ENCODE measurements at regions not wholly inside any gene's neighbourhood (a gene's known extent, or its start where the extent isn't known, plus 50 kb on each side); places are given as distances from the start of the nearest gene placed in this dataset.

- H3K36me3 ChIP-seq (replicated peaks): no peaks in the 10 kb centered on the region
- no peaks in the 10 kb centered on the region; the same call in 1 of the 2 replicates for H3K9me3 ChIP-seq
- no peak for DNase-seq (ENCODE audit: low spot score in 2 of 2)
- H3K4me1 ChIP-seq: no peaks in the 10 kb centered on the region
- no peak overlapping the region for H3K4me3 ChIP-seq
- in situ Hi-C loops (cut with MboI; ENCODE audit: low sequenced_read_pairs): no loop called here
- H3K27me3 ChIP-seq (ENCODE audit: low read depth): no peaks in the 10 kb centered on the region
Observed at GRCh38 chr11:41849250-41849649, 389.8 kb upstream of the LRRC4C start.

GRCh38 chr11:41851743-41852142 lies 392.3 kb upstream of the LRRC4C start:
- H3K4me3 ChIP-seq: no peak overlapping the region
- no peaks in the 10 kb centered on the region for H3K4me1 ChIP-seq
- no peaks in the 10 kb centered on the region; the same call in 1 of the 2 replicates for H3K9me3 ChIP-seq
- H3K27me3 ChIP-seq (ENCODE audit: low read depth): no peaks in the 10 kb centered on the region
- in situ Hi-C loops (cut with MboI; ENCODE audit: low sequenced_read_pairs): no loop called here
- no peaks in the 10 kb centered on the region for H3K36me3 ChIP-seq (replicated peaks)
- DNase-seq (ENCODE audit: low spot score in 2 of 2): no peak

- Histone ChIP-seq H3K9me3 (no peaks in the 10 kb centered on the region), H3K36me3 (replicated peaks) (no peaks in the 10 kb centered on the region), H3K4me3 (no peak overlapping the region), H3K27me3 (ENCODE audit: low read depth) (no peaks in the 10 kb centered on the region), H3K4me1 (no peaks in the 10 kb centered on the region)
- in situ Hi-C loops (cut with MboI; ENCODE audit: low sequenced_read_pairs): no loop called here
- no peak for DNase-seq (ENCODE audit: low spot score in 2 of 2)
Observed at GRCh38 chr11:41861838-41862237, 402.4 kb upstream of the LRRC4C start.

- in situ Hi-C loops (cut with MboI; ENCODE audit: low sequenced_read_pairs): no loop called here
- no peaks in the 10 kb centered on the region for H3K4me1 ChIP-seq
- H3K4me3 ChIP-seq: no peak overlapping the region
- no peaks in the 10 kb centered on the region for H3K36me3 ChIP-seq (replicated peaks)
- no peak for DNase-seq (ENCODE audit: low spot score in 2 of 2)
- no peaks in the 10 kb centered on the region for H3K27me3 ChIP-seq (ENCODE audit: low read depth)
- no peaks in the 10 kb centered on the region for H3K9me3 ChIP-seq
Observed at GRCh38 chr11:41866525-41866924, 407.1 kb upstream of the LRRC4C start.

GRCh38 chr11:41868606-41869005 lies 409.2 kb upstream of the LRRC4C start:
- no peak for DNase-seq (ENCODE audit: low spot score in 2 of 2)
- no peaks in the 10 kb centered on the region for H3K36me3 ChIP-seq (replicated peaks)
- in situ Hi-C loops (cut with MboI; ENCODE audit: low sequenced_read_pairs): no loop called here

GRCh38 chr11:41872426-41872825 lies 413.0 kb upstream of the LRRC4C start:
- in situ Hi-C loops (cut with MboI; ENCODE audit: low sequenced_read_pairs): no loop called here
- Histone ChIP-seq H3K4me1 (no peaks in the 10 kb centered on the region), H3K4me3 (no peak overlapping the region), H3K9me3 (no peaks in the 10 kb centered on the region), H3K36me3 (replicated peaks) (no peaks in the 10 kb centered on the region), H3K27me3 (ENCODE audit: low read depth) (no peaks in the 10 kb centered on the region)
- DNase-seq (ENCODE audit: low spot score in 2 of 2): no peak

More at GRCh38 chr11:41868606-41869005, 409.2 kb upstream of the LRRC4C start:
- H3K27me3 ChIP-seq (ENCODE audit: low read depth): no peaks in the 10 kb centered on the region
- no peaks in the 10 kb centered on the region for H3K9me3 ChIP-seq
- no peak overlapping the region for H3K4me3 ChIP-seq
- no peaks in the 10 kb centered on the region for H3K4me1 ChIP-seq

GRCh38 chr11:41872870-41873269 lies 413.4 kb upstream of the LRRC4C start:
- H3K9me3 ChIP-seq: no peaks in the 10 kb centered on the region
- H3K36me3 ChIP-seq (replicated peaks): no peaks in the 10 kb centered on the region
- H3K27me3 ChIP-seq (ENCODE audit: low read depth): no peaks in the 10 kb centered on the region
- no peaks in the 10 kb centered on the region for H3K4me1 ChIP-seq
- in situ Hi-C loops (cut with MboI; ENCODE audit: low sequenced_read_pairs): no loop called here
- DNase-seq (ENCODE audit: low spot score in 2 of 2): no peak
- no peak overlapping the region for H3K4me3 ChIP-seq

GRCh38 chr11:41878095-41878494 lies 418.6 kb upstream of the LRRC4C start:
- no peak overlapping the region for H3K4me3 ChIP-seq
- in situ Hi-C loops (cut with MboI; ENCODE audit: low sequenced_read_pairs): no loop called here

GRCh38 chr11:41879214-41879613 lies 419.8 kb upstream of the LRRC4C start:
- H3K36me3 ChIP-seq (replicated peaks): no peaks in the 10 kb centered on the region
- H3K4me3 ChIP-seq: no peak overlapping the region
- in situ Hi-C loops (cut with MboI; ENCODE audit: low sequenced_read_pairs): no loop called here
- no peak for DNase-seq (ENCODE audit: low spot score in 2 of 2)
- no peaks in the 10 kb centered on the region for H3K27me3 ChIP-seq (ENCODE audit: low read depth)
- H3K4me1 ChIP-seq: no peaks in the 10 kb centered on the region
- no peaks in the 10 kb centered on the region for H3K9me3 ChIP-seq

More at GRCh38 chr11:41878095-41878494, 418.6 kb upstream of the LRRC4C start:
- H3K9me3 ChIP-seq: no peaks in the 10 kb centered on the region
- no peaks in the 10 kb centered on the region for H3K36me3 ChIP-seq (replicated peaks)
- no peak for DNase-seq (ENCODE audit: low spot score in 2 of 2)
- no peaks in the 10 kb centered on the region for H3K27me3 ChIP-seq (ENCODE audit: low read depth)
- no peaks in the 10 kb centered on the region for H3K4me1 ChIP-seq

- Histone ChIP-seq H3K4me3 (no peak overlapping the region), H3K27me3 (ENCODE audit: low read depth) (no peaks in the 10 kb centered on the region), H3K36me3 (replicated peaks) (no peaks in the 10 kb centered on the region), H3K4me1 (no peaks in the 10 kb centered on the region), H3K9me3 (no peaks in the 10 kb centered on the region)
- no peak for DNase-seq (ENCODE audit: low spot score in 2 of 2)
- in situ Hi-C loops (cut with MboI; ENCODE audit: low sequenced_read_pairs): no loop called here
Observed at GRCh38 chr11:41895081-41895480, 435.6 kb upstream of the LRRC4C start.

GRCh38 chr11:41897991-41898390 lies 438.5 kb upstream of the LRRC4C start:
- no peaks in the 10 kb centered on the region for H3K27me3 ChIP-seq (ENCODE audit: low read depth)
- H3K4me1 ChIP-seq: no peaks in the 10 kb centered on the region
- in situ Hi-C loops (cut with MboI; ENCODE audit: low sequenced_read_pairs): no loop called here
- no peak for DNase-seq (ENCODE audit: low spot score in 2 of 2)
- H3K9me3 ChIP-seq: no peaks in the 10 kb centered on the region
- no peak overlapping the region for H3K4me3 ChIP-seq
- no peaks in the 10 kb centered on the region for H3K36me3 ChIP-seq (replicated peaks)

GRCh38 chr11:41917900-41918299 lies 458.4 kb upstream of the LRRC4C start:
- Histone ChIP-seq H3K36me3 (replicated peaks) (no peaks in the 10 kb centered on the region), H3K9me3 (no peaks in the 10 kb centered on the region; the same call in 1 of the 2 replicates), H3K27me3 (ENCODE audit: low read depth) (no peaks in the 10 kb centered on the region), H3K4me1 (no peaks in the 10 kb centered on the region), H3K4me3 (no peak overlapping the region)
- in situ Hi-C loops (cut with MboI; ENCODE audit: low sequenced_read_pairs): no loop called here
- DNase-seq (ENCODE audit: low spot score in 2 of 2): no peak

- Histone ChIP-seq H3K36me3 (replicated peaks) (no peaks in the 10 kb centered on the region), H3K27me3 (ENCODE audit: low read depth) (no peaks in the 10 kb centered on the region), H3K4me3 (no peak overlapping the region), H3K9me3 (no peaks in the 10 kb centered on the region; the same call in 1 of the 2 replicates), H3K4me1 (no peaks in the 10 kb centered on the region)
- in situ Hi-C loops (cut with MboI; ENCODE audit: low sequenced_read_pairs): no loop called here
- DNase-seq (ENCODE audit: low spot score in 2 of 2): no peak
Observed at GRCh38 chr11:41920374-41920773, 460.9 kb upstream of the LRRC4C start.

GRCh38 chr11:41921746-41922390 lies 462.4 kb upstream of the LRRC4C start:
- in situ Hi-C loops (cut with MboI; ENCODE audit: low sequenced_read_pairs): no loop called here
- no peak for DNase-seq (ENCODE audit: low spot score in 2 of 2)
- Histone ChIP-seq H3K27me3 (ENCODE audit: low read depth) (no peaks in the 10 kb centered on the region), H3K36me3 (replicated peaks) (no peaks in the 10 kb centered on the region), H3K4me3 (no peak overlapping the region), H3K9me3 (no peaks in the 10 kb centered on the region; the same call in 1 of the 2 replicates), H3K4me1 (no peaks in the 10 kb centered on the region)

- H3K36me3 ChIP-seq (replicated peaks): no peaks in the 10 kb centered on the region
- DNase-seq (ENCODE audit: low spot score in 2 of 2): no peak
- H3K4me3 ChIP-seq: no peak overlapping the region
- no peaks in the 10 kb centered on the region for H3K4me1 ChIP-seq
- in situ Hi-C loops (cut with MboI; ENCODE audit: low sequenced_read_pairs): no loop called here
- no peaks in the 10 kb centered on the region for H3K9me3 ChIP-seq
- H3K27me3 ChIP-seq (ENCODE audit: low read depth): no peaks in the 10 kb centered on the region
Observed at GRCh38 chr11:41926339-41926738, 466.9 kb upstream of the LRRC4C start.
